ENCODE measurements at regions not wholly inside any gene's neighbourhood (a gene's known extent, or its start where the extent isn't known, plus 50 kb on each side); places are given as distances from the start of the nearest gene placed in this dataset.

- Histone ChIP-seq H3K9me3 (ENCODE audit: low read depth, low read length) (no peaks in the 10 kb centered on the region), H3K4me3 (ENCODE audit: low read length) (no peak overlapping the region), H3K4me1 (ENCODE audit: insufficient read depth, low read length) (no peaks in the 10 kb centered on the region), H3K27me3 (ENCODE audit: insufficient read depth, low read length) (peaks cover 50% of the 10 kb centered on the region)
Measured at GRCh38 chr2:118209727-118210126, 121.5 kb downstream of the INSIG2 start.

- Histone ChIP-seq H3K27me3 (ENCODE audit: insufficient read depth, low read length) (peaks cover 39% of the 10 kb centered on the region), H3K4me3 (ENCODE audit: low read length) (no peak overlapping the region), H3K4me1 (ENCODE audit: insufficient read depth, low read length) (no peaks in the 10 kb centered on the region), H3K9me3 (ENCODE audit: low read depth, low read length) (no peaks in the 10 kb centered on the region)
Measured at GRCh38 chr2:118207889-118208288, 119.6 kb downstream of the INSIG2 start.

- H3K4me1 ChIP-seq (ENCODE audit: insufficient read depth, low read length) = no peaks in the 10 kb centered on the region
- no peaks in the 10 kb centered on the region for H3K9me3 ChIP-seq (ENCODE audit: low read depth, low read length)
- H3K4me3 ChIP-seq (ENCODE audit: low read length) = no peak overlapping the region
- H3K27me3 ChIP-seq (ENCODE audit: insufficient read depth, low read length) = peaks cover 7% of the 10 kb centered on the region
Measured at GRCh38 chr2:118202707-118203303, 114.5 kb downstream of the INSIG2 start.

GRCh38 chr2:118198268-118198667 lies 110.0 kb downstream of the INSIG2 start:
- H3K27me3 ChIP-seq (ENCODE audit: insufficient read depth, low read length) = peaks cover 3% of the 10 kb centered on the region
- no peaks in the 10 kb centered on the region for H3K9me3 ChIP-seq (ENCODE audit: low read depth, low read length)
- no peak overlapping the region for H3K4me3 ChIP-seq (ENCODE audit: low read length)
- no peaks in the 10 kb centered on the region for H3K4me1 ChIP-seq (ENCODE audit: insufficient read depth, low read length)

GRCh38 chr2:118197011-118197675 lies 108.9 kb downstream of the INSIG2 start:
- no peak overlapping the region for H3K4me3 ChIP-seq (ENCODE audit: low read length)
- H3K27me3 ChIP-seq (ENCODE audit: insufficient read depth, low read length) = no peaks in the 10 kb centered on the region
- H3K9me3 ChIP-seq (ENCODE audit: low read depth, low read length) = no peaks in the 10 kb centered on the region
- no peaks in the 10 kb centered on the region for H3K4me1 ChIP-seq (ENCODE audit: insufficient read depth, low read length)

- H3K9me3 ChIP-seq (ENCODE audit: low read depth, low read length) = no peaks in the 10 kb centered on the region
- H3K4me3 ChIP-seq (ENCODE audit: low read length) = no peak overlapping the region
- H3K4me1 ChIP-seq (ENCODE audit: insufficient read depth, low read length) = peaks cover 7% of the 10 kb centered on the region
- no peaks in the 10 kb centered on the region for H3K27me3 ChIP-seq (ENCODE audit: insufficient read depth, low read length)
Measured at GRCh38 chr2:118190474-118190873, 102.2 kb downstream of the INSIG2 start.

- Histone ChIP-seq H3K4me3 (ENCODE audit: low read length) (no peak overlapping the region), H3K4me1 (ENCODE audit: insufficient read depth, low read length) (peaks cover 14% of the 10 kb centered on the region), H3K9me3 (ENCODE audit: low read depth, low read length) (no peaks in the 10 kb centered on the region), H3K27me3 (ENCODE audit: insufficient read depth, low read length) (no peaks in the 10 kb centered on the region)
Measured at GRCh38 chr2:118186858-118187254, 98.6 kb downstream of the INSIG2 start.

- Histone ChIP-seq H3K9me3 (ENCODE audit: low read depth, low read length) (no peaks in the 10 kb centered on the region), H3K27me3 (ENCODE audit: insufficient read depth, low read length) (no peaks in the 10 kb centered on the region), H3K4me3 (ENCODE audit: low read length) (peak overlapping the region; percentile 76), H3K4me1 (ENCODE audit: insufficient read depth, low read length) (peaks cover 14% of the 10 kb centered on the region)
Measured at GRCh38 chr2:118186110-118186857, 98.0 kb downstream of the INSIG2 start.

GRCh38 chr2:118185210-118186109 lies 97.2 kb downstream of the INSIG2 start:
- Histone ChIP-seq H3K4me3 (ENCODE audit: low read length) (peak overlapping the region; percentile 76), H3K27me3 (ENCODE audit: insufficient read depth, low read length) (no peaks in the 10 kb centered on the region), H3K4me1 (ENCODE audit: insufficient read depth, low read length) (peaks cover 14% of the 10 kb centered on the region), H3K9me3 (ENCODE audit: low read depth, low read length) (no peaks in the 10 kb centered on the region)

- Histone ChIP-seq H3K4me3 (ENCODE audit: low read length) (no peak overlapping the region), H3K9me3 (ENCODE audit: low read depth, low read length) (no peaks in the 10 kb centered on the region), H3K4me1 (ENCODE audit: insufficient read depth, low read length) (peaks cover 14% of the 10 kb centered on the region), H3K27me3 (ENCODE audit: insufficient read depth, low read length) (no peaks in the 10 kb centered on the region)
Measured at GRCh38 chr2:118183381-118183780, 95.1 kb downstream of the INSIG2 start.

GRCh38 chr2:118179445-118179844 lies 91.2 kb downstream of the INSIG2 start:
- H3K4me1 ChIP-seq (ENCODE audit: insufficient read depth, low read length) = peaks cover 11% of the 10 kb centered on the region

GRCh38 chr2:118177884-118178283 lies 89.6 kb downstream of the INSIG2 start:
- Histone ChIP-seq H3K4me1 (ENCODE audit: insufficient read depth, low read length) (peaks cover 11% of the 10 kb centered on the region), H3K27me3 (ENCODE audit: insufficient read depth, low read length) (no peaks in the 10 kb centered on the region), H3K9me3 (ENCODE audit: low read depth, low read length) (no peaks in the 10 kb centered on the region)

More at GRCh38 chr2:118179445-118179844, 91.2 kb downstream of the INSIG2 start:
- no peaks in the 10 kb centered on the region for H3K9me3 ChIP-seq (ENCODE audit: low read depth, low read length)
- H3K4me3 ChIP-seq (ENCODE audit: low read length) = no peak overlapping the region
- H3K27me3 ChIP-seq (ENCODE audit: insufficient read depth, low read length) = no peaks in the 10 kb centered on the region

GRCh38 chr2:118177318-118177717 lies 89.0 kb downstream of the INSIG2 start:
- H3K4me1 ChIP-seq (ENCODE audit: insufficient read depth, low read length) = peaks cover 11% of the 10 kb centered on the region
- no peak overlapping the region for H3K4me3 ChIP-seq (ENCODE audit: low read length)
- H3K27me3 ChIP-seq (ENCODE audit: insufficient read depth, low read length) = no peaks in the 10 kb centered on the region
- H3K9me3 ChIP-seq (ENCODE audit: low read depth, low read length) = no peaks in the 10 kb centered on the region

More at GRCh38 chr2:118177884-118178283, 89.6 kb downstream of the INSIG2 start:
- H3K4me3 ChIP-seq (ENCODE audit: low read length) = no peak overlapping the region

GRCh38 chr2:118176601-118177000 lies 88.3 kb downstream of the INSIG2 start:
- Histone ChIP-seq H3K27me3 (ENCODE audit: insufficient read depth, low read length) (no peaks in the 10 kb centered on the region), H3K4me1 (ENCODE audit: insufficient read depth, low read length) (peaks cover 11% of the 10 kb centered on the region), H3K4me3 (ENCODE audit: low read length) (no peak overlapping the region), H3K9me3 (ENCODE audit: low read depth, low read length) (no peaks in the 10 kb centered on the region)

GRCh38 chr2:118171546-118171945 lies 83.3 kb downstream of the INSIG2 start:
- H3K4me3 ChIP-seq (ENCODE audit: low read length) = no peak overlapping the region
- peaks cover 11% of the 10 kb centered on the region for H3K4me1 ChIP-seq (ENCODE audit: insufficient read depth, low read length)
- no peaks in the 10 kb centered on the region for H3K27me3 ChIP-seq (ENCODE audit: insufficient read depth, low read length)
- no peaks in the 10 kb centered on the region for H3K9me3 ChIP-seq (ENCODE audit: low read depth, low read length)

Measured in mononuclear cell (primary cell).